HG03196 (cell line): ENCODE measurements at regions not wholly inside any gene's neighbourhood (a gene's known extent, or its start where the extent isn't known, plus 50 kb on each side); places are given as distances from the start of the nearest gene placed in this dataset.

ENCODE experiments used
- ATAC-seq: cut with Tn5 transposase; IDR thresholded peaks from one replicate; pipeline ENCODE4 v1.9.1; 2021; ENCODE audit not compliant: unreplicated experiment

GRCh38 chr9:108656566-108656965 lies 199.2 kb downstream of the ACTL7B start:
- ATAC-seq = no peak

GRCh38 chr9:108655818-108656217 lies 200.0 kb downstream of the ACTL7B start:
- ATAC-seq = no peak

GRCh38 chr9:108654566-108654965 lies 201.2 kb downstream of the ACTL7B start:
- ATAC-seq = no peak

- no peak for ATAC-seq
Measured at GRCh38 chr9:108652851-108653250, 202.9 kb downstream of the ACTL7B start.

GRCh38 chr9:108650826-108651225 lies 205.0 kb downstream of the ACTL7B start:
- ATAC-seq = no peak

- no peak for ATAC-seq
Measured at GRCh38 chr9:108645520-108645919, 210.3 kb downstream of the ACTL7B start.

- ATAC-seq = no peak
Measured at GRCh38 chr9:108643731-108644510, 211.9 kb downstream of the ACTL7B start.

GRCh38 chr9:108642871-108643270 lies 212.9 kb downstream of the ACTL7B start:
- ATAC-seq = no peak

- no peak for ATAC-seq
Measured at GRCh38 chr9:108640230-108640629, 215.6 kb downstream of the ACTL7B start.

- ATAC-seq = no peak
Measured at GRCh38 chr9:108639696-108640095, 216.1 kb downstream of the ACTL7B start.

- no peak for ATAC-seq
Measured at GRCh38 chr9:108639091-108639490, 216.7 kb downstream of the ACTL7B start.

- no peak for ATAC-seq
Measured at GRCh38 chr9:108637340-108637739, 218.4 kb downstream of the ACTL7B start.

- ATAC-seq = no peak
Measured at GRCh38 chr9:108636013-108636412, 219.8 kb downstream of the ACTL7B start.

GRCh38 chr9:108634672-108635462 lies 220.9 kb downstream of the ACTL7B start:
- ATAC-seq = no peak

GRCh38 chr9:108634204-108634603 lies 221.6 kb downstream of the ACTL7B start:
- no peak for ATAC-seq

GRCh38 chr9:108631496-108632285 lies 224.1 kb downstream of the ACTL7B start:
- no peak for ATAC-seq

- ATAC-seq = no peak
Measured at GRCh38 chr9:108628316-108628715, 227.5 kb downstream of the ACTL7B start.

GRCh38 chr9:108626743-108627142 lies 229.0 kb downstream of the ACTL7B start:
- no peak for ATAC-seq

GRCh38 chr9:108621991-108622855 lies 233.6 kb downstream of the ACTL7B start:
- no peak for ATAC-seq

- ATAC-seq = no peak
Measured at GRCh38 chr9:108620767-108621166, 235.0 kb downstream of the ACTL7B start.
